Peyer's patch (tissue), 4 donors: ENCODE measurements at regions not wholly inside any gene's neighbourhood (a gene's known extent, or its start where the extent isn't known, plus 50 kb on each side); places are given as distances from the start of the nearest gene placed in this dataset.

ENCODE experiments used
- POLR2A ChIP-seq, 2 donors: fragments of 450-650 bp; IDR thresholded peaks; one replicate each; pipeline ENCODE4 v1.5.1; 2017; ENCODE audit warnings: antibody characterized with exemption in 2 of 2, mild to moderate bottlenecking in 2 of 2, moderate library complexity in 2 of 2
- TF ChIP-seq, protein P1 (sequence below), 6 experiments: fragments of 450-650 bp in 4 of 6; fragments of 200-600 bp in 2 of 6; sonication (generic) in 1 of 6; IDR thresholded peaks; one replicate each; pipeline ENCODE4 v1.5.1; 2017 to 2019; ENCODE audit warnings: antibody characterized with exemption in 6 of 6, mild to moderate bottlenecking in 3 of 6, moderate library complexity in 1 of 6

DNA sequence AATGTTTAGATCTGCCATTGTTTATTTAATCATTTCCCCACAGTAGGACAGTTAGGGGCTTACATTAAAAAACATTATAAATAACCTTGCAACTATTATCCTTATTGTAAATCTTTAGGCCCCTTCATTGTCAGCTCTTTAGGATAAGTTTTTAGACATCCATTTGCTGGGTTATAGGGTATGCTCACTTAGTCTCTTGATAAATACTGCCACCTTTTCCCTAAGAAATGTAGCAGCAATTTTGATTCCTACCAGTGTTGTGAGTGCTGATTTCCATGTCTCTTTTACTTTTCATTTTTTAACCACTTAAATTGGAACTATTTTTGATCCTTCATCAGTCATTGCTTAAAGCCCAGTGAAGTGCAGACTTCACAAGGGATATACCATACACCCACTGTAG lies 94.4 kb downstream of the AVPR1A start:
- TF ChIP-seq, protein P1, sequence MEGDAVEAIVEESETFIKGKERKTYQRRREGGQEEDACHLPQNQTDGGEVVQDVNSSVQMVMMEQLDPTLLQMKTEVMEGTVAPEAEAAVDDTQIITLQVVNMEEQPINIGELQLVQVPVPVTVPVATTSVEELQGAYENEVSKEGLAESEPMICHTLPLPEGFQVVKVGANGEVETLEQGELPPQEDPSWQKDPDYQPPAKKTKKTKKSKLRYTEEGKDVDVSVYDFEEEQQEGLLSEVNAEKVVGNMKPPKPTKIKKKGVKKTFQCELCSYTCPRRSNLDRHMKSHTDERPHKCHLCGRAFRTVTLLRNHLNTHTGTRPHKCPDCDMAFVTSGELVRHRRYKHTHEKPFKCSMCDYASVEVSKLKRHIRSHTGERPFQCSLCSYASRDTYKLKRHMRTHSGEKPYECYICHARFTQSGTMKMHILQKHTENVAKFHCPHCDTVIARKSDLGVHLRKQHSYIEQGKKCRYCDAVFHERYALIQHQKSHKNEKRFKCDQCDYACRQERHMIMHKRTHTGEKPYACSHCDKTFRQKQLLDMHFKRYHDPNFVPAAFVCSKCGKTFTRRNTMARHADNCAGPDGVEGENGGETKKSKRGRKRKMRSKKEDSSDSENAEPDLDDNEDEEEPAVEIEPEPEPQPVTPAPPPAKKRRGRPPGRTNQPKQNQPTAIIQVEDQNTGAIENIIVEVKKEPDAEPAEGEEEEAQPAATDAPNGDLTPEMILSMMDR (IDR thresholded peaks at IDR 0.05) = no peak
- no peak for TF ChIP-seq POLR2A (IDR thresholded peaks at IDR 0.05)
